ENCODE measurements at regions not wholly inside any gene's neighbourhood (a gene's known extent, or its start where the extent isn't known, plus 50 kb on each side); places are given as distances from the start of the nearest gene placed in this dataset.
"Not testable (repeated sequence)": the region's sequence is repeated elsewhere in the genome, so short reads cannot be mapped to it uniquely, and the experiment has no call there.

DNA sequence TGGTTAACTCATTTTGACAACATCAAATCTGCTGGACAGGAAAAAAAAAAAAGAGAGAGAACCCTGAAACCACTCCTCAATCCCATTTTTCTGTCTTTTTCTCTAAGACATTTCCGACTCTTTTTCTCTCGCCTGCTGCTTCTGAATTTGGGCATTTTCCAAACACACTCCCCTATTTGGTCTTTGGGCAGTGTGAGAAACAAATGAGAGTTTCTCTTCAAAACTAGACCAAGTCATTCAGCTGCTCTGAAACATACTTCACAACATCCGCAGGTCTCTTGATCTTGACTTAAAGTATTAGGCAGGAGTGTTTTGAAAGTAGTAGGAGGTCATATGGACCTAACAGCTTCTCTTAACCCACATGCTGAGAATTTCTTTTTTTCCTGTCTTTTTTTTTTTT, 364.8 kb upstream of the ESRRG start:
- no peak for DNase-seq

- DNase-seq = no peak
Observed at GRCh38 chr1:217079584-217079983, 356.4 kb upstream of the ESRRG start.

DNA sequence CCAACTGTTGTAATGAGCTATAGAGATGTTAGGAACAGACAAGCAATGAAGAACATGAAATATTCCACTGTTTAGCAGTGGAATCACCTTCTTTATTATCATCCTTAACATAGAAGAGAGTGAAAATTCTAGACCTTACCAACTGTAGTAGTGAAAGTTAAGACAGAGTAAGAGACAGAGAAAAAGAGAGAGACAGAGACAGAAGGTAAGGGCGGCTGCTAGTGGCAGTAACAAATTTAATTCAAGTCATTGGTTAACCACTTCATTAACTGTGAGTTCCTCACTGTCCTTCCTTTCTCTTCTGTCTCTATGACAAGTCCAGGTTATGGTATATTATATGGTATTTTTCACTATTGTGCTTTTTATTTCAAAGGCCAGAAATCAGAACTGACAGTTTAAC, 355.7 kb upstream of the ESRRG start:
- DNase-seq = no peak

DNA sequence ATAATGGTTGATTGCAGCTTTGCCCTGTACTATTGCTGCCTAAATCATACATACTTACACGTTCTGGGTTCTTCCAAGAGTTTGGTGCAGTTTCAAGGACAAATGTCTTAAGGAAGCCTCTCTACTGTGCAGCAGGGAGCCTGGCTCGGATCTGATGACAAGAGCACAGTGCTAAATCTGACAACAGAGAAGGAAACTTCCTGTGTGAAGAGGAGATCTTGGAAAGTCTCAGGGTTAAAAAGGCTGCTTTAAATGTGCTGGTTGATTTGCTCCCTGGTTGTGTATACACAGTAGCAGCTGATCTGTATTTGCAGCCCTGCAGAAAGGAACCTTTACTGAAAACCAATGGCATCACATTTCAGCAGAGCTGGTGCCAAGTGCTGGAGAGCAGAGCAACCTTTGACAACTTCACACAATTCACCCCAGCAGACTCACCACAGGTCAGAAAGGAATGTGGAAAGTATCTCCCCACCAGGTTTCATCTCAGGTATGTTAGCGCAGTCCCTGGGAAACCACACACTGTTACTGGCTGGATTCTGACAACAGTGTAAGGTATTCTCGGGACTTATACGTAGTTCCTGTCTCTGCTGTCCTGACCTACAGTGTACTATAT, 355.0 kb upstream of the ESRRG start:
- peak; percentile 21 to 54 for DNase-seq

GRCh38 chr1:217077426-217077825, 354.2 kb upstream of the ESRRG start:
- DNase-seq = no peak

GRCh38 chr1:217076902-217077301, 353.7 kb upstream of the ESRRG start:
- DNase-seq = peak; percentile 74 to 75

- DNase-seq = peak in 1 of 2 experiments; percentile 65
Observed at GRCh38 chr1:217072926-217073325, 349.7 kb upstream of the ESRRG start.

- DNase-seq = no peak
Observed at GRCh38 chr1:217067642-217068041, 344.4 kb upstream of the ESRRG start.

GRCh38 chr1:217066794-217067193, 343.6 kb upstream of the ESRRG start:
- DNase-seq = no peak

DNA sequence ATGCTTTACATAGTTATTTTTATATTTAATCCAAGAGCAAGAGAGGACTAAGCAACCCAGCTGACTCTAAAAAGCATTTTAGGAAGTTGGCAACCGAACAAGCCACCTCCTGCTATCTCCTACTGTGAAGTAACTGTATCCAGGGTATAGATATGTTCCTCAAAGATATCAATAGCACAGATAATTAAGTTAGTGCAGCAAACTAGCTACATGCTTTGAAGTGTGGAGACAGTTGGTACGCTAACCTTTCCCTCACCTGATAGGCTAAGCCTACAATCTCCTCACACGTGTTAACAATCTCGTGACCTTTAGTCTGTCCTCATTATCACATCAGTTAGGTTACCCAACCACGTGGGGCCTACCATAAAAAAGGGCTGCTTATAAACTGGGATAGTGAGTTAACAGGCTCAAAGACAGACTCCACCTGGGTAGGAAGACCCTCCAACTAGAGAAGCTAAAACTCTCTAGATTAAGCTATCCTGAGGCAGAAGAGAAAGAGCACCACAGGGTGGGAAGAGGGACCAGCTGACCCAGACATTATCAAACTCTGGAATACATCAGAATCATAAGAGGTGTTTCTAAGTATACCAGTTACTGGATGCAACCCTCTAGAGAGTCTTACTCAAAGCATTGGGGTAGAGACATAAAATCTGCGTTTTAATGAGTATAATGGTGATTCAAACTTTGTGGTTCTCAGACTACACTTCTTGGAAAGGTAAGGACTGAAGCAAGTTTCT, 340.1 kb upstream of the ESRRG start:
- no peak for DNase-seq

DNA sequence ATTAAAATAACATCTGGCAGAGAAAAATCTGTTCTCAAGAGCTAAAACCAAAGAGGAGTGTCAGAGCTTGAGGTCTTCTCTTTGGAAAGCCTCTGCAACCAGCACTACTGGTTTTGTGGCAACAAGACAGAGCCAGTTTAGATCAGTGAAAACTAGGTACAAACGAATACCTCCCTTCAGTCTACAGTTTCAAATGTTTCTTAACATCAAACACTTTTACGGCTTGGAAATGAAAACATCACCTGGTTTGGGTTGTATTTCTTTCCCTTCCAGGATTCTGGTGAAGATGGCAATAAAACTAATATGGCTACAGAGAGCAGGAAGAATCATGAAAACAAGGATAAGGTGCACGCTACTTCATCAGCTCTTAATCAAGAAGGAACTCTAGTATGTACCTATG, 339.4 kb upstream of the ESRRG start:
- DNase-seq = no peak

DNA sequence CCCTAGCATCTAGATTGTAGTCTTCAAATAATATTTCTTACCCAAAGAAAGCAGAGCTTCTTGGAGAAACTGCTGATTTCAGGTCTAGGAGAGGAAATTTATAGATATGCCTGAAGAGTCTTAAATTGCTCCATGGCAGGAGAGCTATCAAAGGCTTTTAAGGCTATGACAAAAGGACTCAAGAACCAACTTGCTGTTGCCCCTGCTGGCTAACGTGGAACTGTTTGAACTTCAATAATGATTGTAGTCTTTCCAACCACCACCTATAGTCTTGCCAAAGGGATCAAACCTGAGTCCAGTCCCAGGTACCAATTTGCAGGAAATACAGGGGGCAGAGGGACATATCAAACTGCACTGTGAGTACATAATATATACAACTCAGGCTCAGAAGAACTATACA, 336.2 kb upstream of the ESRRG start:
- no peak for DNase-seq

- DNase-seq = no peak
Observed at GRCh38 chr1:217053676-217054075, 330.4 kb upstream of the ESRRG start.

GRCh38 chr1:217052626-217053025, 329.4 kb upstream of the ESRRG start:
- DNase-seq = no peak

- DNase-seq = no peak
Observed at GRCh38 chr1:217052196-217052595, 329.0 kb upstream of the ESRRG start.

DNA sequence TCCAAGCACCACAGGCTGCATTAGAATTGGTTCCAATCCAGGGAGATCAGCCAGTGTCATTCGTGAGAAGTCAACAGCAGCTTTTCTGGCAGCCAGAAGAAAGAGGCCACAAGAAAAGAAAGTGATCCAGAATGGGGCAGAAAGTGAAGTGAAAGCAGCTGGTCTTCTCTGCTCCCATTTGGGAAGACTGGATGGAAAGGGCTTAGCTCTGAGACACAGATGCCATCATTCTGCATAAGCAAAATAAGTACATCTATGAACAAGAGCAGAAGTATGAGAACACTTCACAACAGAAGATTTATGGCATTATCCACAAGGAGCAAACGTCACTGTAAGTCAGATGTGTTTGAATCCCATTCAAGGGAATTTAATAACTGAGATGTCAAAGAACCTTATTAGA, 326.5 kb upstream of the ESRRG start:
- DNase-seq = no peak

DNA sequence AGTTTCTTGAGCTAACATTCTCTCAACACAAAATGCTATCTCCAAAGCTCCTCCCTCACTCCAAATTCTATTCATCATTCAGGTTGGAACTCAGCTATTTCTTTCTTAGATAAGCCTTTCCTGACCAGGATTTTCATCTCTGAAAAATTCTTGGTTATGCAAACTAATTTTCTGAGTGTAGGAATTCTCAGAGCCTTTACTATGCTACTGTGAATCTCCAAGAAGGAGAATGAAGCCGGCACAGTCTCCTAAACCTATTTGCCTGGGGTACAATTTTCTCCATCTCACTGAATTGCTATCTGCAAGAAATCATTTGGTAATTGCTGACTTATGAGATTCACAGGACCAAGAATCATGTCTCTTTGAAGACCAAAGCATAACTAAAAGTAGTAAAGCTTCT, 325.9 kb upstream of the ESRRG start:
- no peak for DNase-seq

DNA sequence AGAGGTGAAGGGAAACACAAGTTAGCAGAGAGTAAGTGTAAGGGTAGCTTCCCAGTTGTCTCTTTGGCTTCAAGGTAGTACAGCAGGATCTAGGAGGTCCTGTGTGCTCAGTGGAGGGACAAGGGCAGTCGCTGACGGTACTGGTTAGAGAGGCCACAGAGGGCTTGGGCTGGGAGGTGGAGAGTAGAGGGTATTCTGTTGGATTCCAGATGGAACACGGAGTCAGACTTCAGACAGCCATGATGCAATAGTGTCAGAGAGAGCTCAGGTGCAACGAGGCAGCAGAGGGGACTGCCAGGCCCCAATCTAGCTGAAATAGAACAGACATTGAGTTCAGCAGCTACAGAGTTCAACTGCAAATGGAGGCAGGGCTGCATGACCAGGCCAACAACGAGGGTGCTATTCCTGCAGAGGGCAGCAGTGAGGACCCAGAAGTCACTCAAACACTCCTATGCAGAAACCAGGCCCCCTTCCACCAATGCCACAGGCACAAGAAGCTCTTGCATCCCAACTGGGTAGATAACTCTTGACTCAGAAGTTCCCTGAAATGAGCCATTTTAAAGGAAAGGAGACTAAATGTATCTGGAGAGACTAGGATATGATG, 325.0 kb upstream of the ESRRG start:
- peak in 1 of 2 experiments; percentile 4 for DNase-seq

GRCh38 chr1:217040711-217041455, 317.7 kb upstream of the ESRRG start:
- no peak for DNase-seq

GRCh38 chr1:217039926-217040325, 316.7 kb upstream of the ESRRG start:
- no peak for DNase-seq

GRCh38 chr1:217039139-217039538, 315.9 kb upstream of the ESRRG start:
- DNase-seq = not testable (repeated sequence)

- no peak for DNase-seq
Observed at GRCh38 chr1:217036757-217037156, 313.5 kb upstream of the ESRRG start.

DNA sequence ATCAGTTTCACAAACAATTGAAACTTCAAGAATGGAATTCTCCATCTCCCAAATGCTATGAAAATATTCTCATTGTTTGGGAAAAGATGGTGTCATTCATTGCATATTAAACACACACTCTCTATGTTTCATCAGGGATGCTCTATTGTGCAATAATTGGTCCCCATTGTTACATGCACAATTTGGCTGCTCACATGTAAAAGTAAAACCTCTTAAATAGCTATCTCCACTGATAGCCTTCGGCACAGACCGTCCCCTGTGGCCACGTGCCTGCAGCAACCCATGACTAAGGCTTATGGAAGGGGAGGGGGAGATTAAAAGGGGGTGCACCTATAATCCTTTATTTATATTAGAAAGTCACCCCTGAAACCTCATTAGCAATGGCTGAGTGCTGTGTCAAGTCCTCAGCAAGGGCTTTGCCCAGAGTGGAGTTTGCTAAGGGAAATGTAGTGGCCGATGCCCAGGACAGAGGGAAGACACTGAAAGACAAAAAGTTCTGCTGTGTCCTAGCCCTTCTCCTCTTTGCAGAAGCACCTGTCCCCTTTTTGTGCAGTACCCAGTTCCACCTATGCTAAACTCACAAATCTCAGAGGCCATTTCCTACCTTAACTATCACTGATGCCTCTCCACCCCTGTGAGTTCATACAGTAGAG, 309.6 kb upstream of the ESRRG start:
- no peak for DNase-seq
